ENCODE measurements at regions not wholly inside any gene's neighbourhood (a gene's known extent, or its start where the extent isn't known, plus 50 kb on each side); places are given as distances from the start of the nearest gene placed in this dataset.

DNA sequence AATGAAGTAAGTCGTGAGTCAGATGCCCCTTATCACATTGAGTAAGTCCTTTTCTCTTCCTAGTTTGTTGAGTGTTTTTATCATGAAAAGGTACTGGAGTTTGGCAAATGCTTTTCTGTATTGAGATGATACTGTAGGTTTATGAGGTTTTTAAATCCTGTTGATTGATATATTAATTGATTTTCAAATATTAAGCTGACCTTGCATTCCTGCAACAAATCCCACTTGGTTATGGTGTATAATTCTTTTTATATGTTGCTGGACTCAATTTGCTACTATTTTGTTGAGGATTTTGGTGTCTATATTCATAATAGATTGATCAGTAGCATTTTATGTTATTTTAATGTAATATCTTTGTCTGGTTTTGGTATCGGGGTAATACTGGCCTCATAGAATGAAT is 81.0 kb upstream of the BNC2 start:
- DNase-seq (ENCODE audit: low spot score): no peak

- DNase-seq (ENCODE audit: low spot score): no peak
Measured at GRCh38 chr9:16950051-16950450, 79.6 kb upstream of the BNC2 start.

- DNase-seq (ENCODE audit: low spot score): no peak
Measured at GRCh38 chr9:16930578-16930977, 60.1 kb upstream of the BNC2 start.

- DNase-seq (ENCODE audit: low spot score): no peak
Measured at GRCh38 chr9:16928179-16928945, 57.9 kb upstream of the BNC2 start.

DNA sequence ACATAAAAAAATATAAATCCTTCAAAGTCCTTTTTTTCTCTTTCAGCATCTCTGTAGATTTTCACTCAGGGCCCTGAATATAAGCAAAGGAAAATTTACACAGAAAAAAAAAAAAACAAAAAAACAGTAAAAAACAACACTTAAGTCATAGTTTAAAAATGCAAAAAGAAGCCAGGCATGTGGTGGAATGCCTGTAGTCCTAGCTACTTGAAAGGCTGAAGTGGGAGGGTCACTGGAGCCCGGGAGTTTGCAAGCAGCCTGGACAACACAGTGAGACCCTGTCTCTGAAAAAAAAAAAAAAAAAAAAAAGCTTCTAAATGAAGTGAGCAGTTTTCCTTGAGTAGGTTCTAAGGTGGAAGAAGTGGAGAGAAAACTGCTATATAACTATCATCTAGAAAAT is 55.0 kb upstream of the BNC2 start:
- DNase-seq (ENCODE audit: low spot score): no peak

DNA sequence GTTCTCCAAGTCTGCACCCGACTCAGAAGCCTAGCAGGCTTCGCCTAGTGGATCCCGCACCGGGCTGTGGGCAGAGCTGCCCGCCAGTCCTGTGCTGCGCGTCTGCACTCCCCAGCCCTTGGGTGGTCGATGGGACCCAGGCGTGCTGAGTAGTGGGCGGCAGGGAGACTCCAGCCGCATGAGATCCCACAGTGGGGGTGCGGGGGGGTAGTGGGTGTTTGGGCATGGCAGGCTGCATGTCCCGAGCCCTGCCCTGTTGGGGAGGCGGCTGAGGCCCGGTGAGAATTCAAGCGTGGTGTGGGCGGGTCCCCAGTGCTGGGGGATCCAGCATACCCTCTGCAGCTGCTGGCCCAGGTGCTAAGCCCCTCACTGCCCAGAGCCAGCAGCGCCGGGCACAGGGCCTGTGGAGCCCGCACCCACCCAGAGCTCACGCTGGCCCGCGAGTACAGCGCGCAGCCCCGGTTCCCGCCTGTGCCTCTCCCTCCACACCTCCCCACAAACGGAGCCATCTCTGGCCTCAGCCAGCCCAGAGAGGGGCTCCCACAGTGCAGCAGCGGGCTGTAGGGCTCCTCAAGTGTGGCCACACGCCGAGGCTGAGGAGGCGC is 53.9 kb upstream of the BNC2 start:
- no peak for DNase-seq (ENCODE audit: low spot score)

DNA sequence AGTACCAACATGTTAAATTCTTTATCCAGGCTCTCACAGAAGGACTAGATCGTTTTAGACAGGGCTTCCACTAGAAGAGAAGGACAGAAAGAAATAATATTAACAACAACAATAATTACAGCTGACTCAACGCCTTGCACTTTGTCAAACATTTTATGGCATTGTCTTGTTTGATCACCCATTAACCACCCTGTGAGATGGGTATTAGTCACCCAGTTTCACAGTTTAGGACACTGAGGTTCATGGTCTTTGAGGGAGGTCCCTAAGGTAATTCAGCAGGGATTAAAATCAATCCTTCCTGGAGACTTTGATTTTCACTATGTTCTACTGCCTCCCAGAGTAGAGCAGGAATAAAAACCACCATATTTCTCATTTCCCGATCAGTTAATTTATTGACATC is 51.4 kb upstream of the BNC2 start:
- DNase-seq (ENCODE audit: low spot score): peak; percentile 22

All from GM03348 (cell line).